OCI-LY7 (cell line): ENCODE measurements at regions not wholly inside any gene's neighbourhood (a gene's known extent, or its start where the extent isn't known, plus 50 kb on each side); places are given as distances from the start of the nearest gene placed in this dataset.

Source experiments
- CTCF ChIP-seq: fragments of 200-600 bp; sonication (generic); conservative IDR thresholded peaks from 2 replicates; pipeline ENCODE4 v1.5.1; 2014; ENCODE audit warnings: mild to moderate bottlenecking, antibody characterized with exemption, low read length, moderate library complexity, mixed read lengths
- EZH2phosphoT487 ChIP-seq: fragments of 200-600 bp; sonication (generic); IDR thresholded peaks from 2 replicates; pipeline ENCODE4 v1.6.1; 2018; ENCODE audit warnings: low read depth, borderline replicate concordance, mild to moderate bottlenecking, mixed run types, antibody characterized with exemption, low read length, moderate library complexity, mixed read lengths

DNA sequence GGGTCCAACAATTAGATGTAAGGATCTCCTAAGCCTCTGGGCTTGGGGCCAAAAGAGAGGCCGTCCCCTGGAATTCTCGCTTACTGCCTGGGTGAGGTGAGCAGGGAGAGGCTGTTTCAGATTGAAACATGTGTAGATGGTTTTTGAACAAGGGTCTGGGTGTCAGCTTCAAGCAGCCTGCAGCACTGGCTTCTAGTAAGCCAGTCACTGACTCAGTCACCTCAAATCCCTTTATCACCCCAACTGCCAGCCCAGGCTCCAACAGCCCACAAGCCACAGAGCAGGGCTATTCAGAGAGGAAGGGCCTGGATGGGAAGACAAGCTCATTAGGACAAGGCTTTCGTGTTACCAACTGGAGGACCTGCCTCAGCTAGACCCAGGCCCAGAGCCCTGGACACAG lies 180.2 kb downstream of the CCT6B start:
- TF ChIP-seq EZH2phosphoT487 (no peak), CTCF (no peak)
